Right atrium auricular region (tissue), 2 donors: ENCODE measurements at regions not wholly inside any gene's neighbourhood (a gene's known extent, or its start where the extent isn't known, plus 50 kb on each side); places are given as distances from the start of the nearest gene placed in this dataset.
"Not testable (repeated sequence)": the region's sequence is repeated elsewhere in the genome, so short reads cannot be mapped to it uniquely, and the experiment has no call there.

Experiments used
- DNase-seq: peaks from one replicate; pipeline ENCODE4 v3.0.0-alpha.2; 2019; ENCODE audit warnings: low spot score
- H3K27ac ChIP-seq, 2 donors: fragments of 200-600 bp; sonication (generic); 1 replicate in 1 of 2; 2 replicates in 1 of 2; pipeline ENCODE4 v1.5.1; 2016 to 2019
- H3K27me3 ChIP-seq, 2 donors: fragments of 200-600 bp; sonication (generic); one replicate each; pipeline versions ENCODE4 v1.5.1 to v1.6.0; 2017 to 2019
- H3K36me3 ChIP-seq: fragments of 200-600 bp; sonication (generic); one replicate; pipeline ENCODE4 v1.5.1; 2016
- H3K4me1 ChIP-seq, 2 donors: fragments of 200-600 bp; sonication (generic); one replicate each; pipeline versions ENCODE4 v1.5.1 to v1.6.0; 2017 to 2019
- H3K4me3 ChIP-seq, 2 donors: fragments of 200-600 bp; sonication (generic); 1 replicate in 1 of 2; 2 replicates in 1 of 2; pipeline ENCODE4 v1.5.1; 2017 to 2019; ENCODE audit warnings: mild to moderate bottlenecking in 1 of 2, moderate library complexity in 1 of 2
- H3K9me3 ChIP-seq, 2 donors: fragments of 200-600 bp; sonication (generic); one replicate each; pipeline ENCODE4 v1.5.1; 2019
- CTCF ChIP-seq, 2 donors: fragments of 200-600 bp; sonication (generic); IDR thresholded peaks; one replicate each; pipeline ENCODE4 v1.5.1; 2019; ENCODE audit warnings: antibody characterized with exemption in 2 of 2

- Histone ChIP-seq H3K27me3 (no peaks in the 10 kb centered on the region), H3K27ac (no peak overlapping the region)
- no peak for DNase-seq
Measured at GRCh38 chr11:115642660-115643059, 138.4 kb upstream of the CADM1 start.

GRCh38 chr11:115637599-115638241, 133.5 kb upstream of the CADM1 start:
- no peaks in the 10 kb centered on the region for H3K36me3 ChIP-seq
- no peaks in the 10 kb centered on the region for H3K9me3 ChIP-seq
- TF ChIP-seq CTCF (IDR thresholded peaks at IDR 0.05): no peak
- no peak overlapping the region for H3K4me3 ChIP-seq
- H3K27ac ChIP-seq: no peak overlapping the region
- H3K27me3 ChIP-seq: no peaks in the 10 kb centered on the region
- H3K4me1 ChIP-seq: no peaks in the 10 kb centered on the region
- no peak for DNase-seq

More at GRCh38 chr11:115642660-115643059, 138.4 kb upstream of the CADM1 start:
- Histone ChIP-seq H3K9me3 (no peaks in the 10 kb centered on the region), H3K36me3 (no peaks in the 10 kb centered on the region), H3K4me3 (no peak overlapping the region), H3K4me1 (no peaks in the 10 kb centered on the region)
- TF ChIP-seq CTCF (IDR thresholded peaks at IDR 0.05): no peak

GRCh38 chr11:115636753-115637527, 132.7 kb upstream of the CADM1 start:
- Histone ChIP-seq H3K4me1 (no peaks in the 10 kb centered on the region), H3K9me3 (no peaks in the 10 kb centered on the region), H3K4me3 (no peak overlapping the region), H3K27ac (no peak overlapping the region), H3K27me3 (no peaks in the 10 kb centered on the region), H3K36me3 (no peaks in the 10 kb centered on the region)
- TF ChIP-seq CTCF (IDR thresholded peaks at IDR 0.05): no peak
- DNase-seq: no peak

- not testable (repeated sequence) for H3K4me1 ChIP-seq, H3K36me3 ChIP-seq, DNase-seq, H3K9me3 ChIP-seq, H3K4me3 ChIP-seq, H3K27me3 ChIP-seq, H3K27ac ChIP-seq
Measured at GRCh38 chr11:115633977-115634376, 129.8 kb upstream of the CADM1 start.

- no peak for TF ChIP-seq CTCF (IDR thresholded peaks at IDR 0.05)
- Histone ChIP-seq H3K27ac (no peak overlapping the region), H3K9me3 (no peaks in the 10 kb centered on the region), H3K36me3 (no peaks in the 10 kb centered on the region), H3K4me1 (no peaks in the 10 kb centered on the region), H3K27me3 (no peaks in the 10 kb centered on the region), H3K4me3 (no peak overlapping the region)
- no peak for DNase-seq
Measured at GRCh38 chr11:115632061-115632460, 127.8 kb upstream of the CADM1 start.

GRCh38 chr11:115631609-115632008, 127.4 kb upstream of the CADM1 start:
- no peak for DNase-seq
- H3K9me3 ChIP-seq: no peaks in the 10 kb centered on the region
- no peak overlapping the region for H3K4me3 ChIP-seq
- no peak overlapping the region for H3K27ac ChIP-seq
- TF ChIP-seq CTCF (IDR thresholded peaks at IDR 0.05): no peak
- H3K4me1 ChIP-seq: no peaks in the 10 kb centered on the region
- no peaks in the 10 kb centered on the region for H3K27me3 ChIP-seq
- H3K36me3 ChIP-seq: no peaks in the 10 kb centered on the region
